HepG2 (cell line): ENCODE measurements at regions not wholly inside any gene's neighbourhood (a gene's known extent, or its start where the extent isn't known, plus 50 kb on each side); places are given as distances from the start of the nearest gene placed in this dataset.
A peak's percentile ranks its signal among the peaks of the same experiment; 100 is the strongest.

Experiments
- CBFB ChIP-seq: sonication (generic); formaldehyde crosslinking; IDR thresholded peaks from 2 replicates; pipeline ENCODE4 v1.4.0; 2020; ENCODE audit warnings: missing genetic modification reagents
- EEA1 ChIP-seq: sonication (generic); formaldehyde crosslinking; IDR thresholded peaks from 2 replicates; pipeline ENCODE4 v1.5.1; 2020; ENCODE audit warnings: mild to moderate bottlenecking, missing genetic modification reagents, borderline replicate concordance
- FOXM1 ChIP-seq: sonication (generic); formaldehyde crosslinking; IDR thresholded peaks from 2 replicates; pipeline ENCODE4 v1.5.0; 2020; ENCODE audit warnings: missing genetic modification reagents
- HOXA5 ChIP-seq: sonication (generic); formaldehyde crosslinking; IDR thresholded peaks from 2 replicates; pipeline ENCODE4 v1.4.0; 2020; ENCODE audit warnings: missing genetic modification reagents
- IKZF5 ChIP-seq: IDR thresholded peaks from 2 replicates; pipeline ENCODE4 v1.6.1; 2018; ENCODE audit warnings: missing genetic modification reagents, mild to moderate bottlenecking, missing compliant biosample characterization
- JUND ChIP-seq: sonication (generic); formaldehyde crosslinking; IDR thresholded peaks from 2 replicates; pipeline ENCODE4 v1.8.0; 2022; ENCODE audit warnings: mild to moderate bottlenecking, missing genetic modification reagents
- MIER2 ChIP-seq: IDR thresholded peaks from 2 replicates; pipeline ENCODE4 v1.6.1; 2016; ENCODE audit warnings: missing biosample characterization, missing genetic modification reagents
- PITX1 ChIP-seq: sonication (generic); formaldehyde crosslinking; IDR thresholded peaks from 2 replicates; pipeline ENCODE4 v1.5.1; 2020; ENCODE audit warnings: mild to moderate bottlenecking, missing genetic modification reagents
- RFX3 ChIP-seq: IDR thresholded peaks from 2 replicates; pipeline ENCODE4 v1.6.1; 2016; ENCODE audit warnings: missing biosample characterization, missing genetic modification reagents
- SATB2 ChIP-seq: sonication (generic); formaldehyde crosslinking; IDR thresholded peaks from 2 replicates; pipeline ENCODE4 v1.5.0; 2020; ENCODE audit warnings: missing genetic modification reagents
- SMYD3 ChIP-seq: sonication (generic); formaldehyde crosslinking; IDR thresholded peaks from 2 replicates; pipeline ENCODE4 v1.8.1; 2023; ENCODE audit warnings: mild to moderate bottlenecking, missing genetic modification reagents
- TEF ChIP-seq: sonication (generic); formaldehyde crosslinking; IDR thresholded peaks from 2 replicates; pipeline ENCODE4 v1.5.0; 2020; ENCODE audit warnings: missing genetic modification reagents
- TFDP2 ChIP-seq: sonication (generic); formaldehyde crosslinking; IDR thresholded peaks from 2 replicates; pipeline ENCODE4 v1.4.0; 2020; ENCODE audit warnings: missing genetic modification reagents
- ZNF253 ChIP-seq: sonication (generic); formaldehyde crosslinking; IDR thresholded peaks from 2 replicates; pipeline ENCODE4 v1.8.0; 2022; ENCODE audit warnings: mild to moderate bottlenecking, missing genetic modification reagents, borderline replicate concordance
- ZNF280B ChIP-seq: sonication (generic); formaldehyde crosslinking; IDR thresholded peaks from 2 replicates; pipeline ENCODE4 v1.5.0; 2020; ENCODE audit warnings: missing genetic modification reagents, mild to moderate bottlenecking, borderline replicate concordance
- ZNF646 ChIP-seq: sonication (generic); formaldehyde crosslinking; IDR thresholded peaks from 2 replicates; pipeline ENCODE4 v1.9.0; 2021; ENCODE audit warnings: mild to moderate bottlenecking, missing genetic modification reagents
- ZNF674 ChIP-seq: sonication (generic); formaldehyde crosslinking; IDR thresholded peaks from 2 replicates; pipeline ENCODE4 v1.5.0; 2020; ENCODE audit warnings: low read depth, mild to moderate bottlenecking, missing genetic modification reagents
- ZNF709 ChIP-seq: sonication (generic); formaldehyde crosslinking; IDR thresholded peaks from 2 replicates; pipeline ENCODE4 v1.5.0; 2020; ENCODE audit warnings: mild to moderate bottlenecking, missing genetic modification reagents

GRCh38 chr15:99474909-99475753 lies 90.7 kb upstream of the MEF2A start (continued):
- no peak for TF ChIP-seq IKZF5 (CRISPR knock-in tag)
- no peak for TF ChIP-seq MIER2 (CRISPR knock-in tag)
- TF ChIP-seq RFX3 (CRISPR knock-in tag), result no peak
- TF ChIP-seq SMYD3 (CRISPR knock-in tag), result no peak
- TF ChIP-seq TEF (CRISPR knock-in tag), result no peak
- TF ChIP-seq JUND, result no peak
- no peak for TF ChIP-seq HOXA5 (CRISPR knock-in tag)
- no peak for TF ChIP-seq PITX1
- no peak for TF ChIP-seq ZNF674
- no peak for TF ChIP-seq ZNF280B (CRISPR knock-in tag)
- TF ChIP-seq EEA1 (CRISPR knock-in tag), result no peak
- TF ChIP-seq TFDP2 (CRISPR knock-in tag), result 0 out of 2 replicates have a peak, but pooled peaks have one; percentile 28
- no peak for TF ChIP-seq CBFB (CRISPR knock-in tag)
- TF ChIP-seq ZNF709 (CRISPR knock-in tag), result no peak
- TF ChIP-seq SATB2 (CRISPR knock-in tag), result no peak
- TF ChIP-seq FOXM1 (CRISPR knock-in tag), result no peak
- TF ChIP-seq ZNF646 (CRISPR knock-in tag), result no peak
- no peak for TF ChIP-seq ZNF253 (CRISPR knock-in tag)
